Calu3 (cell line): ENCODE measurements at regions not wholly inside any gene's neighbourhood (a gene's known extent, or its start where the extent isn't known, plus 50 kb on each side); places are given as distances from the start of the nearest gene placed in this dataset.

Experiments used
- BruUV-seq: library from RNA; stranded (reverse); fragments of 400-500 nt; replicated peaks from 2 replicates; lab custom pipeline; 2021; lab: Mats Ljungman, UMichigan
- CTCF ChIA-PET: fragments of 300-600 bp; sonication (Branson Sonifier 250); formaldehyde crosslinking; loops from one replicate; lab custom pipeline; 2022; ENCODE audit warnings: antibody characterized with exemption; lab: Charles Lee
- DNase-seq: peaks from one replicate; pipeline ENCODE4 v3.0.0; 2022
- H3K27ac Mint-ChIP-seq: one replicate; pipeline ENCODE4 v1.8.0; 2022; ENCODE audit warnings: mixed read lengths; ENCODE audit not compliant: unreplicated experiment
- H3K27me3 Mint-ChIP-seq: one replicate; pipeline ENCODE4 v1.8.0; 2022; ENCODE audit warnings: mixed read lengths; ENCODE audit not compliant: unreplicated experiment
- H3K36me3 Mint-ChIP-seq: one replicate; pipeline ENCODE4 v1.8.0; 2022; ENCODE audit warnings: mild to moderate bottlenecking, moderate library complexity, mixed read lengths; ENCODE audit not compliant: insufficient read depth, unreplicated experiment
- H3K4me1 Mint-ChIP-seq: one replicate; pipeline ENCODE4 v1.8.0; 2022; ENCODE audit warnings: mild to moderate bottlenecking, low read depth, mixed read lengths; ENCODE audit not compliant: unreplicated experiment
- H3K4me3 Mint-ChIP-seq: one replicate; pipeline ENCODE4 v1.8.0; 2022; ENCODE audit warnings: mild to moderate bottlenecking, low read depth, moderate library complexity, mixed read lengths; ENCODE audit not compliant: unreplicated experiment
- H3K9me3 Mint-ChIP-seq: one replicate; pipeline ENCODE4 v1.8.0; 2022; ENCODE audit warnings: low read depth, mixed read lengths; ENCODE audit not compliant: unreplicated experiment
- CTCF ChIP-seq: fragments of 200-600 bp; IDR thresholded peaks from one replicate; pipeline ENCODE4 v1.8.0; 2022; ENCODE audit warnings: antibody characterized with exemption; ENCODE audit not compliant: unreplicated experiment
- intact Hi-C: fragments of 100-400 bp; cut with micrococcal nuclease; formaldehyde crosslinking; loops from one replicate; pipeline ENCODE4 v1.10.0; 2022; ENCODE audit not compliant: unreplicated experiment

- BruUV-seq, result no TSS peak
Measured at GRCh38 chr1:112317611-112318062, 78.4 kb upstream of the CTTNBP2NL start.

GRCh38 chr1:112318263-112318662 lies 77.8 kb upstream of the CTTNBP2NL start:
- H3K36me3 Mint-ChIP-seq, result no peaks in the 10 kb centered on the region
- DNase-seq, result no peak
- intact Hi-C loops, result no loop called here
- H3K9me3 Mint-ChIP-seq, result no peaks in the 10 kb centered on the region
- BruUV-seq, result no TSS peak
- no peak overlapping the region for H3K27ac Mint-ChIP-seq
- peaks cover 75% of the 10 kb centered on the region for H3K27me3 Mint-ChIP-seq
- CTCF ChIA-PET, result no interaction called here
- no peak for TF ChIP-seq CTCF
- H3K4me1 Mint-ChIP-seq, result no peaks in the 10 kb centered on the region
- H3K4me3 Mint-ChIP-seq, result no peak overlapping the region

More at GRCh38 chr1:112317611-112318062, 78.4 kb upstream of the CTTNBP2NL start:
- H3K4me1 Mint-ChIP-seq, result no peaks in the 10 kb centered on the region
- no peaks in the 10 kb centered on the region for H3K36me3 Mint-ChIP-seq
- no peak overlapping the region for H3K4me3 Mint-ChIP-seq
- CTCF ChIA-PET, result no interaction called here
- DNase-seq, result no peak
- no peaks in the 10 kb centered on the region for H3K9me3 Mint-ChIP-seq
- TF ChIP-seq CTCF, result no peak
- peaks cover 69% of the 10 kb centered on the region for H3K27me3 Mint-ChIP-seq
- no peak overlapping the region for H3K27ac Mint-ChIP-seq
- intact Hi-C loops, result no loop called here

- intact Hi-C loops, result no loop called here
- no peak for TF ChIP-seq CTCF
- Mint-ChIP-seq H3K9me3 (no peaks in the 10 kb centered on the region), H3K27me3 (peaks cover 78% of the 10 kb centered on the region), H3K27ac (no peak overlapping the region), H3K36me3 (no peaks in the 10 kb centered on the region), H3K4me3 (no peak overlapping the region), H3K4me1 (no peaks in the 10 kb centered on the region)
- no TSS peak for BruUV-seq
- no peak for DNase-seq
- CTCF ChIA-PET, result no interaction called here
Measured at GRCh38 chr1:112318698-112319370, 77.2 kb upstream of the CTTNBP2NL start.

GRCh38 chr1:112319371-112320040 lies 76.5 kb upstream of the CTTNBP2NL start:
- no peak overlapping the region for H3K27ac Mint-ChIP-seq
- no peak overlapping the region for H3K4me3 Mint-ChIP-seq
- intact Hi-C loops, result no loop called here
- CTCF ChIA-PET, result no interaction called here
- TF ChIP-seq CTCF, result no peak
- peaks cover 78% of the 10 kb centered on the region for H3K27me3 Mint-ChIP-seq
- DNase-seq, result no peak
- H3K4me1 Mint-ChIP-seq, result no peaks in the 10 kb centered on the region
- BruUV-seq, result no TSS peak
- no peaks in the 10 kb centered on the region for H3K9me3 Mint-ChIP-seq
- H3K36me3 Mint-ChIP-seq, result no peaks in the 10 kb centered on the region
